ENCODE measurements at regions not wholly inside any gene's neighbourhood (a gene's known extent, or its start where the extent isn't known, plus 50 kb on each side); places are given as distances from the start of the nearest gene placed in this dataset.

- no peaks in the 10 kb centered on the region for H3K4me1 ChIP-seq (ENCODE audit: control insufficient read depth in 1 of 2, insufficient read depth in 2 of 2, low read length in 2 of 2)
- Mint-ChIP-seq H3K4me3 (no peak overlapping the region), H3K9me3 (peaks cover 3 to 13% (median 7%) of the 10 kb centered on the region in 7 donors), H3K36me3 (no peaks in the 10 kb centered on the region), H3K27ac (no peak overlapping the region), H3K27me3 (ENCODE audit: low read depth in 3 of 3) (peaks cover 3 to 7% (median 6%) of the 10 kb centered on the region in 3 donors), H3K4me1 (no peaks in the 10 kb centered on the region)
- DNase-seq, result no peak
- no peak for TF ChIP-seq CTCF (IDR thresholded peaks at IDR 0.05)
- H2AFZ ChIP-seq (ENCODE audit: insufficient read depth, low read depth, low read length, poor library complexity, severe bottlenecking), result no peak overlapping the region
- H3K4me3 ChIP-seq (replicated peaks in 1 of 3; ENCODE audit: low read depth in 2 of 3, low read length in 3 of 3), result no peak overlapping the region
- no peak overlapping the region for H3K4me2 ChIP-seq (replicated peaks; ENCODE audit: extremely low read depth, low read length, poor library complexity, severe bottlenecking)
- 90% methylated on average over 4 of the region's 9 CpGs for WGBS (ENCODE audit: insufficient coverage)
- H4K20me1 ChIP-seq (ENCODE audit: insufficient read depth, low read length), result no peaks in the 10 kb centered on the region
- H3K79me2 ChIP-seq (ENCODE audit: insufficient read depth, low read length), result no peaks in the 10 kb centered on the region
- no peak overlapping the region for H3K27ac ChIP-seq (ENCODE audit: low read depth in 1 of 2, low read length in 2 of 2)
- no peaks in the 10 kb centered on the region for H3K36me3 ChIP-seq (replicated peaks in 1 of 2; ENCODE audit: control insufficient read depth in 1 of 2, insufficient read depth in 2 of 2, low read length in 2 of 2)
- no peaks in the 10 kb centered on the region for H3K27me3 ChIP-seq (ENCODE audit: control insufficient read depth in 2 of 2, insufficient read depth in 2 of 2, low read length in 2 of 2)
- intact Hi-C loops (cut with micrococcal nuclease), result no loop called here
- peaks cover 7 to 8% of the 10 kb centered on the region in 2 donors for H3K9me3 ChIP-seq (replicated peaks in 1 of 2; ENCODE audit: control insufficient read depth in 1 of 2, insufficient read depth in 1 of 2, low read length in 2 of 2)
- H3K9ac ChIP-seq (ENCODE audit: insufficient read depth, low read length, poor library complexity, severe bottlenecking), result no peak overlapping the region
Measured at GRCh38 chr4:7136351-7136750, 56.0 kb upstream of the SORCS2 start.

DNA sequence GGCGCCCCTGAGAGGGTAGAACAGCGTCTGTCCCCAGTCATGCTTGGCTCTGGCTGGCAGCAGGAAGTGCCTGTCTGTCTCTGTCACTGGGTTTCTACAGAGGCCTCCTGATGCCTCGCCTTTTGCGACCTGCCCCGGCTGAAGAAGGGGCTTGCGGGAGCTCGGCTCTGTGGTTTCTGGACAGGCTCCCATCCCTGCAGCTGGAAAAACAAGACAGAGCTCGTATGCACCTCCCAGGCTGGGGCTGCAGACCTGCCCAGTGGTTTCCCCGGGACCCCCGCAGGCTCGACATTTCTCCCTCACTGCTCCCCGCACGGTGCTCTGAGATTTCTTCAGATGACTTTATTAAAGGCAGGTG is 57.0 kb upstream of the SORCS2 start:
- intact Hi-C loops (cut with micrococcal nuclease), result no loop called here
- Histone ChIP-seq H3K9me3 (replicated peaks in 1 of 2; ENCODE audit: control insufficient read depth in 1 of 2, insufficient read depth in 1 of 2, low read length in 2 of 2) (peaks cover 7 to 8% of the 10 kb centered on the region in 2 donors), H3K27ac (ENCODE audit: low read depth in 1 of 2, low read length in 2 of 2) (no peak overlapping the region), H3K79me2 (ENCODE audit: insufficient read depth, low read length) (no peaks in the 10 kb centered on the region), H3K9ac (ENCODE audit: insufficient read depth, low read length, poor library complexity, severe bottlenecking) (no peak overlapping the region), H3K36me3 (replicated peaks in 1 of 2; ENCODE audit: control insufficient read depth in 1 of 2, insufficient read depth in 2 of 2, low read length in 2 of 2) (no peaks in the 10 kb centered on the region), H3K4me1 (ENCODE audit: control insufficient read depth in 1 of 2, insufficient read depth in 2 of 2, low read length in 2 of 2) (no peaks in the 10 kb centered on the region), H3K4me2 (replicated peaks; ENCODE audit: extremely low read depth, low read length, poor library complexity, severe bottlenecking) (no peak overlapping the region), H2AFZ (ENCODE audit: insufficient read depth, low read depth, low read length, poor library complexity, severe bottlenecking) (no peak overlapping the region), H3K27me3 (ENCODE audit: control insufficient read depth in 2 of 2, insufficient read depth in 2 of 2, low read length in 2 of 2) (no peaks in the 10 kb centered on the region), H4K20me1 (ENCODE audit: insufficient read depth, low read length) (no peaks in the 10 kb centered on the region), H3K4me3 (replicated peaks in 1 of 3; ENCODE audit: low read depth in 2 of 3, low read length in 3 of 3) (no peak overlapping the region)
- Mint-ChIP-seq H3K27me3 (ENCODE audit: low read depth in 3 of 3) (peaks cover 3 to 7% (median 6%) of the 10 kb centered on the region in 3 donors), H3K4me3 (no peak overlapping the region), H3K9me3 (peaks cover 3 to 13% (median 7%) of the 10 kb centered on the region in 7 donors), H3K36me3 (no peaks in the 10 kb centered on the region), H3K4me1 (no peaks in the 10 kb centered on the region), H3K27ac (no peak overlapping the region)
- WGBS (ENCODE audit: insufficient coverage), result 45% methylated on average over 13 of the region's 13 CpGs
- no peak for DNase-seq
- TF ChIP-seq CTCF (IDR thresholded peaks at IDR 0.05), result no peak
